Peyer's patch (tissue), 4 donors: ENCODE measurements at regions not wholly inside any gene's neighbourhood (a gene's known extent, or its start where the extent isn't known, plus 50 kb on each side); places are given as distances from the start of the nearest gene placed in this dataset.
"Not testable (repeated sequence)": the region's sequence is repeated elsewhere in the genome, so short reads cannot be mapped to it uniquely, and the experiment has no call there.

Source experiments
- POLR2A ChIP-seq, 2 donors: fragments of 450-650 bp; IDR thresholded peaks; one replicate each; pipeline ENCODE4 v1.5.1; 2017; ENCODE audit warnings: antibody characterized with exemption in 2 of 2, mild to moderate bottlenecking in 2 of 2, moderate library complexity in 2 of 2
- TF ChIP-seq, protein P1 (sequence below), 6 experiments: fragments of 450-650 bp in 4 of 6; fragments of 200-600 bp in 2 of 6; sonication (generic) in 1 of 6; IDR thresholded peaks; one replicate each; pipeline ENCODE4 v1.5.1; 2017 to 2019; ENCODE audit warnings: antibody characterized with exemption in 6 of 6, mild to moderate bottlenecking in 3 of 6, moderate library complexity in 1 of 6

- TF ChIP-seq POLR2A (IDR thresholded peaks at IDR 0.05), result not testable (repeated sequence)
- TF ChIP-seq, protein P1, sequence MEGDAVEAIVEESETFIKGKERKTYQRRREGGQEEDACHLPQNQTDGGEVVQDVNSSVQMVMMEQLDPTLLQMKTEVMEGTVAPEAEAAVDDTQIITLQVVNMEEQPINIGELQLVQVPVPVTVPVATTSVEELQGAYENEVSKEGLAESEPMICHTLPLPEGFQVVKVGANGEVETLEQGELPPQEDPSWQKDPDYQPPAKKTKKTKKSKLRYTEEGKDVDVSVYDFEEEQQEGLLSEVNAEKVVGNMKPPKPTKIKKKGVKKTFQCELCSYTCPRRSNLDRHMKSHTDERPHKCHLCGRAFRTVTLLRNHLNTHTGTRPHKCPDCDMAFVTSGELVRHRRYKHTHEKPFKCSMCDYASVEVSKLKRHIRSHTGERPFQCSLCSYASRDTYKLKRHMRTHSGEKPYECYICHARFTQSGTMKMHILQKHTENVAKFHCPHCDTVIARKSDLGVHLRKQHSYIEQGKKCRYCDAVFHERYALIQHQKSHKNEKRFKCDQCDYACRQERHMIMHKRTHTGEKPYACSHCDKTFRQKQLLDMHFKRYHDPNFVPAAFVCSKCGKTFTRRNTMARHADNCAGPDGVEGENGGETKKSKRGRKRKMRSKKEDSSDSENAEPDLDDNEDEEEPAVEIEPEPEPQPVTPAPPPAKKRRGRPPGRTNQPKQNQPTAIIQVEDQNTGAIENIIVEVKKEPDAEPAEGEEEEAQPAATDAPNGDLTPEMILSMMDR (IDR thresholded peaks at IDR 0.05), result not testable (repeated sequence)
Measured at GRCh38 chr1:223024486-223024885, 118.6 kb downstream of the TLR5 start.
